MM.1S (cell line): ENCODE measurements at regions not wholly inside any gene's neighbourhood (a gene's known extent, or its start where the extent isn't known, plus 50 kb on each side); places are given as distances from the start of the nearest gene placed in this dataset.

Experiments used
- DNase-seq: peaks from one replicate; pipeline ENCODE4 v3.0.0-alpha.2; 2015
- H2AFZ ChIP-seq: fragments of 300-600 bp; sonication (generic); 2 replicates; pipeline ENCODE4 v1.6.0; 2016; ENCODE audit warnings: antibody characterized with exemption, low read length
- H3F3A ChIP-seq: fragments of 300-600 bp; sonication (generic); 2 replicates; pipeline ENCODE4 v1.6.1; 2016; ENCODE audit warnings: mild to moderate bottlenecking, antibody characterized with exemption, low read length, moderate library complexity, mixed read lengths; ENCODE audit not compliant: insufficient read depth
- H3K27ac ChIP-seq: fragments of 300-600 bp; sonication (generic); 2 replicates; pipeline ENCODE4 v1.5.1; 2016; ENCODE audit warnings: mild to moderate bottlenecking, low read length
- H3K27me3 ChIP-seq: fragments of 300-600 bp; sonication (generic); replicated peaks from 2 replicates; pipeline ENCODE4 v1.6.0; 2016; ENCODE audit warnings: low read length; ENCODE audit not compliant: insufficient read depth
- H3K36me3 ChIP-seq: fragments of 300-600 bp; sonication (generic); replicated peaks from 2 replicates; pipeline ENCODE4 v1.6.1; 2016; ENCODE audit warnings: mild to moderate bottlenecking, low read length, mixed read lengths; ENCODE audit not compliant: insufficient read depth
- H3K4me1 ChIP-seq: fragments of 300-600 bp; sonication (generic); 2 replicates; pipeline ENCODE4 v1.6.1; 2016; ENCODE audit warnings: low read length, mixed read lengths
- H3K4me2 ChIP-seq: fragments of 300-600 bp; sonication (generic); 2 replicates; pipeline ENCODE4 v1.6.0; 2016; ENCODE audit warnings: low read depth, low read length
- H3K4me3 ChIP-seq: fragments of 300-600 bp; sonication (generic); 2 replicates; pipeline ENCODE4 v1.5.1; 2016; ENCODE audit warnings: low read length, mixed read lengths
- H3K79me2 ChIP-seq: fragments of 300-600 bp; sonication (generic); 2 replicates; pipeline ENCODE4 v1.6.1; 2016; ENCODE audit warnings: mixed run types, low read length, mixed read lengths
- H3K9ac ChIP-seq: fragments of 300-600 bp; sonication (generic); 2 replicates; pipeline ENCODE4 v1.6.1; 2016; ENCODE audit warnings: low read length, mixed read lengths
- H3K9me2 ChIP-seq: fragments of 300-600 bp; sonication (generic); replicated peaks from 2 replicates; pipeline ENCODE4 v1.6.1; 2016; ENCODE audit warnings: mild to moderate bottlenecking, low read length, mixed read lengths; ENCODE audit not compliant: insufficient read depth
- H3K9me3 ChIP-seq: fragments of 300-600 bp; sonication (generic); replicated peaks from 2 replicates; pipeline ENCODE4 v1.6.1; 2016; ENCODE audit warnings: mild to moderate bottlenecking, low read length, mixed read lengths; ENCODE audit not compliant: insufficient read depth
- H4K20me1 ChIP-seq: fragments of 300-600 bp; sonication (generic); 2 replicates; pipeline ENCODE4 v1.6.1; 2016; ENCODE audit warnings: mild to moderate bottlenecking, low read length, moderate library complexity, mixed read lengths; ENCODE audit not compliant: insufficient read depth
- CTCF ChIP-seq: fragments of 300-600 bp; sonication (generic); IDR thresholded peaks from 2 replicates; pipeline ENCODE4 v1.5.1; 2016; ENCODE audit warnings: antibody characterized with exemption, low read length, mixed read lengths
- EZH2 ChIP-seq: fragments of 300-600 bp; sonication (generic); optimal IDR thresholded peaks from 2 replicates; pipeline ENCODE3; 2017; ENCODE audit warnings: low read depth, mild to moderate bottlenecking, antibody characterized with exemption, low read length, mixed read lengths
- EZH2phosphoT487 ChIP-seq: fragments of 300-600 bp; sonication (generic); IDR thresholded peaks from 2 replicates; pipeline ENCODE4 v1.6.1; 2018; ENCODE audit warnings: antibody characterized with exemption, low read length

GRCh38 chr5:9895302-9895645 is 265.1 kb upstream of the TAS2R1 start:
- Histone ChIP-seq H3K4me1 (no peaks in the 10 kb centered on the region), H2AFZ (no peak overlapping the region), H3K9ac (no peak overlapping the region), H3K9me2 (no peaks in the 10 kb centered on the region), H3K27me3 (no peaks in the 10 kb centered on the region), H3K79me2 (no peaks in the 10 kb centered on the region), H4K20me1 (no peaks in the 10 kb centered on the region), H3F3A (no peaks in the 10 kb centered on the region), H3K4me2 (no peak overlapping the region), H3K9me3 (no peaks in the 10 kb centered on the region), H3K27ac (no peak overlapping the region), H3K4me3 (no peak overlapping the region), H3K36me3 (no peaks in the 10 kb centered on the region)
- no peak for DNase-seq
- no peak for TF ChIP-seq CTCF

- Histone ChIP-seq H3K4me1 (no peaks in the 10 kb centered on the region), H3K9me3 (no peaks in the 10 kb centered on the region), H3K79me2 (no peaks in the 10 kb centered on the region), H3F3A (no peaks in the 10 kb centered on the region), H3K4me2 (no peak overlapping the region), H4K20me1 (no peaks in the 10 kb centered on the region), H3K27ac (no peak overlapping the region), H3K36me3 (no peaks in the 10 kb centered on the region), H3K9ac (no peak overlapping the region), H3K4me3 (no peak overlapping the region), H3K27me3 (no peaks in the 10 kb centered on the region), H2AFZ (no peak overlapping the region), H3K9me2 (no peaks in the 10 kb centered on the region)
- no peak for DNase-seq
- TF ChIP-seq CTCF = no peak
- no peak for TF ChIP-seq EZH2
- TF ChIP-seq EZH2phosphoT487 = no peak
Measured at GRCh38 chr5:9894571-9895301, 264.6 kb upstream of the TAS2R1 start.

- Histone ChIP-seq H3K27me3 (no peaks in the 10 kb centered on the region), H4K20me1 (no peaks in the 10 kb centered on the region), H3K79me2 (no peaks in the 10 kb centered on the region), H3F3A (no peaks in the 10 kb centered on the region), H3K36me3 (no peaks in the 10 kb centered on the region), H3K9ac (no peak overlapping the region), H3K27ac (no peak overlapping the region), H3K4me1 (no peaks in the 10 kb centered on the region), H2AFZ (no peak overlapping the region), H3K4me3 (no peak overlapping the region), H3K4me2 (no peak overlapping the region), H3K9me2 (no peaks in the 10 kb centered on the region), H3K9me3 (no peaks in the 10 kb centered on the region)
- no peak for TF ChIP-seq EZH2
- TF ChIP-seq EZH2phosphoT487 = no peak
- no peak for TF ChIP-seq CTCF
- no peak for DNase-seq
Measured at GRCh38 chr5:9892696-9893095, 262.5 kb upstream of the TAS2R1 start.
